Activated naive CD4-positive, alpha-beta T cell treated with anti-CD3 and anti-CD28 coated beads, Interleukin-2, amount 10 ng/mL, durations not matched to agents 7 days and 5 days (primary cell): ENCODE measurements at regions not wholly inside any gene's neighbourhood (a gene's known extent, or its start where the extent isn't known, plus 50 kb on each side); places are given as distances from the start of the nearest gene placed in this dataset.

Experiments
- CTCF ChIA-PET: fragments of 350-600 bp; sonication (Branson Sonifier 250); formaldehyde crosslinking; loops from one replicate; lab custom pipeline; 2021; ENCODE audit warnings: antibody characterized with exemption; lab: Charles Lee
- DNase-seq: peaks from one replicate; pipeline ENCODE4 v3.0.0-alpha.2; 2020
- H3K27ac Mint-ChIP-seq: one replicate; pipeline ENCODE4 v1.8.0; 2021; ENCODE audit warnings: mild to moderate bottlenecking, moderate library complexity, mixed read lengths
- H3K27me3 Mint-ChIP-seq: one replicate; pipeline ENCODE4 v1.8.0; 2021; ENCODE audit warnings: mild to moderate bottlenecking, mixed read lengths
- H3K36me3 Mint-ChIP-seq: one replicate; pipeline ENCODE4 v1.8.0; 2021; ENCODE audit warnings: mixed read lengths
- H3K4me1 Mint-ChIP-seq: one replicate; pipeline ENCODE4 v1.8.0; 2021; ENCODE audit warnings: mixed read lengths
- H3K4me3 Mint-ChIP-seq: one replicate; pipeline ENCODE4 v1.8.0; 2021; ENCODE audit warnings: mild to moderate bottlenecking, moderate library complexity, mixed read lengths
- H3K9me3 Mint-ChIP-seq: one replicate; pipeline ENCODE4 v1.8.0; 2021; ENCODE audit warnings: mixed read lengths

- Mint-ChIP-seq H3K36me3 (no peaks in the 10 kb centered on the region), H3K27me3 (no peaks in the 10 kb centered on the region), H3K4me3 (no peak overlapping the region), H3K4me1 (no peaks in the 10 kb centered on the region), H3K9me3 (peaks cover 2% of the 10 kb centered on the region), H3K27ac (no peak overlapping the region)
- DNase-seq = no peak
- CTCF ChIA-PET = no interaction called here
Measured at GRCh38 chr15:23913635-23914034, 226.5 kb upstream of the NDN start.

GRCh38 chr15:23924686-23925085, 237.6 kb upstream of the NDN start:
- no peaks in the 10 kb centered on the region for H3K36me3 Mint-ChIP-seq
- H3K4me3 Mint-ChIP-seq = no peak overlapping the region
- no peak overlapping the region for H3K27ac Mint-ChIP-seq
- CTCF ChIA-PET = no interaction called here
- H3K27me3 Mint-ChIP-seq = no peaks in the 10 kb centered on the region
- peaks cover 8% of the 10 kb centered on the region for H3K9me3 Mint-ChIP-seq
- no peak for DNase-seq
- H3K4me1 Mint-ChIP-seq = no peaks in the 10 kb centered on the region

DNA sequence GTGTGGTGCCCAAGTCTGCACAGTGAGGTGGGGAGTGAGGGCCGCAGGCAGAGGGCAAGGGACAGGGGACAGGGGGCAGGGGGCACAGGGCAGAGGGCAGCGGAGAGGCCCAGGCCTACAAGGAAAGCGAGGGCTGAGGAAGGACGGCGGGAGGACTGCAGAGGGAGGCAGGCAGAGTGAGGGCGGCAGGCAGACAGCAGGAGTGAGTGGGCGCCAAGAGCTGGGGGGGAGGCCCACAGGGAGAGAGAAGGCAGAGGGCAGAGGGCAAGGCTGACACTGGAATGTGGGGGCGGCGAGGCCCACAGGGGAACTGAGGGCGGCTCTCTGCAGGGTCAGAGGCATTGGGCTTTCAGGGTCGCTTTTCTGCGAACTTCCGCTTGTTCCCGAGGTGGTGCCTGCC, 267.8 kb upstream of the NDN start:
- CTCF ChIA-PET = no interaction called here

GRCh38 chr15:23983500-23984259, 296.6 kb upstream of the NDN start:
- CTCF ChIA-PET = no interaction called here
- Mint-ChIP-seq H3K9me3 (peaks cover 17% of the 10 kb centered on the region), H3K4me1 (no peaks in the 10 kb centered on the region), H3K27me3 (no peaks in the 10 kb centered on the region), H3K27ac (no peak overlapping the region), H3K36me3 (no peaks in the 10 kb centered on the region), H3K4me3 (no peak overlapping the region)
- DNase-seq = no peak

More for the DNA sequence above, 267.8 kb upstream of the NDN start:
- peaks cover 23% of the 10 kb centered on the region for H3K9me3 Mint-ChIP-seq
- H3K4me1 Mint-ChIP-seq = no peaks in the 10 kb centered on the region
- no peak for DNase-seq
- no peak overlapping the region for H3K4me3 Mint-ChIP-seq
- no peak overlapping the region for H3K27ac Mint-ChIP-seq
- no peaks in the 10 kb centered on the region for H3K36me3 Mint-ChIP-seq
- no peaks in the 10 kb centered on the region for H3K27me3 Mint-ChIP-seq

- H3K4me3 Mint-ChIP-seq = no peak overlapping the region
- DNase-seq = no peak
- CTCF ChIA-PET = no interaction called here
- H3K27me3 Mint-ChIP-seq = no peaks in the 10 kb centered on the region
- no peaks in the 10 kb centered on the region for H3K4me1 Mint-ChIP-seq
- peaks cover 30% of the 10 kb centered on the region for H3K9me3 Mint-ChIP-seq
- H3K36me3 Mint-ChIP-seq = no peaks in the 10 kb centered on the region
- no peak overlapping the region for H3K27ac Mint-ChIP-seq
Measured at GRCh38 chr15:23994273-23994672, 307.2 kb upstream of the NDN start.

GRCh38 chr15:23998056-23998455, 311.0 kb upstream of the NDN start:
- Mint-ChIP-seq H3K9me3 (peaks cover 35% of the 10 kb centered on the region), H3K27me3 (no peaks in the 10 kb centered on the region), H3K4me3 (no peak overlapping the region), H3K4me1 (no peaks in the 10 kb centered on the region), H3K36me3 (no peaks in the 10 kb centered on the region), H3K27ac (no peak overlapping the region)
- no peak for DNase-seq
- CTCF ChIA-PET = no interaction called here

- DNase-seq = no peak
- Mint-ChIP-seq H3K9me3 (peaks cover 17% of the 10 kb centered on the region), H3K4me3 (no peak overlapping the region), H3K4me1 (no peaks in the 10 kb centered on the region), H3K27ac (no peak overlapping the region), H3K27me3 (no peaks in the 10 kb centered on the region), H3K36me3 (no peaks in the 10 kb centered on the region)
- CTCF ChIA-PET = no interaction called here
Measured at GRCh38 chr15:24008476-24008875, 321.4 kb upstream of the NDN start.

DNA sequence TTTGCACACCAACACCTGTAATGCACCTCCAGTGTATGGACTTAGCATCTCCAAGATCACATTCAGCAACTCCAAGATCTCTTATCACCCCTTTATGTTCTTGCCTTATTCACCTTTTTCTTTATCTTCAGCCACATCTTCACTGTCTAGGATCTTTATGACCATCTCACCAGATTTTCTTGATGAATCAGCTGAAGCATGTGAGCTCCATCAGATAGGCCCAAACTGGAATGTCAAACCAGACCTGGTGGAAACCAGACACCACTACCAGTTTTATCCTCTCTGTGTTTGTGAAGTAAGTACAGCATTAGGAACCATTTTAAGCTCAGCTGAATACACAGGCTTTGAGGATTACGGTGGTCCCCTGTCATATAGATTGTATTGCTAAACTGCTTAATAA, 330.4 kb upstream of the NDN start:
- Mint-ChIP-seq H3K36me3 (no peaks in the 10 kb centered on the region), H3K27ac (no peak overlapping the region), H3K4me1 (no peaks in the 10 kb centered on the region), H3K9me3 (peaks cover 16% of the 10 kb centered on the region), H3K27me3 (no peaks in the 10 kb centered on the region), H3K4me3 (no peak overlapping the region)
- CTCF ChIA-PET = no interaction called here
- no peak for DNase-seq

GRCh38 chr15:24039683-24040082, 352.6 kb upstream of the NDN start:
- no peaks in the 10 kb centered on the region for H3K4me1 Mint-ChIP-seq
- no peak overlapping the region for H3K4me3 Mint-ChIP-seq
- no peaks in the 10 kb centered on the region for H3K27me3 Mint-ChIP-seq
- no peak overlapping the region for H3K27ac Mint-ChIP-seq
- H3K36me3 Mint-ChIP-seq = peaks cover 1% of the 10 kb centered on the region
- H3K9me3 Mint-ChIP-seq = peaks cover 32% of the 10 kb centered on the region
- CTCF ChIA-PET = no interaction called here
- no peak for DNase-seq

GRCh38 chr15:24054547-24055245, 367.6 kb upstream of the NDN start:
- DNase-seq = no peak
- peaks cover 18% of the 10 kb centered on the region for H3K9me3 Mint-ChIP-seq
- H3K27me3 Mint-ChIP-seq = no peaks in the 10 kb centered on the region
- H3K36me3 Mint-ChIP-seq = no peaks in the 10 kb centered on the region
- CTCF ChIA-PET = no interaction called here
- H3K27ac Mint-ChIP-seq = no peak overlapping the region
- H3K4me3 Mint-ChIP-seq = no peak overlapping the region
- no peaks in the 10 kb centered on the region for H3K4me1 Mint-ChIP-seq

DNA sequence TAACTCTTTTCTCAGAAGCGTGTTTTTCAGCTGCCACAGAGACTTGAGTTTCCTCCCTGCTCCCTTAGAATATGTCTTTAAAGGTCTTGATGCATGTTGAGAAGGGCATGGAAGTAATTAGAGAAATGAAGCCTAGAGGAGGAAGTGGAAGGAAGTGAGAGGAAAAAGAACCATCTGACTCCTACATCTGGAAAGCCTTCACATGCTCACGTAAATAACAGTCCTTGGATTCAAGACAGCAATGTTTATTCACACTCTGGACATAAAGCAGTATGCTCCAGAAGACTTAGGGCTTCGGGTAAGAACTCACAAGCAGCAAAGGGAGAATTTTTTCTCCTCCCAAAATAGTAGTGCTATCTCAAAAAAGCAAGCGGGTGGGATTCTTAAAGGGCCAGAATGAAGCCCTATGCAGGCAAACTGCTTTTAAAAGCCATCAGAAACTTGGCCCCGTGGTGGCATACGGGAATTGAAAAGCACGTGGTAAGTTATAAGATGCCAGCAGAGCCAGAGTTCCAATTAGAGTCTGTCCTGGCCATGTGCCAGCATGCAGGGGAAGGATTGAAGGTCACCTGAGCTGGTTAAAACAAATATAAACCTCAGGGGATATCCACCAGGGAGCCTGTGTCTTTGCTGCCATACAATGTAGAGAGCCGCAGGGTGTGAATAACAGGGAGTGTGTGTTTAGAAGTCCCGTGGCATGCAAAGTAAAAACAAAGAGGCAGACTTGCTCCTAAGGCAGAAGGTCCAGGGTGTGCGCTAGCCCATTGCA, 380.8 kb upstream of the NDN start:
- no peak overlapping the region for H3K27ac Mint-ChIP-seq
- peaks cover 16% of the 10 kb centered on the region for H3K9me3 Mint-ChIP-seq
- H3K27me3 Mint-ChIP-seq = no peaks in the 10 kb centered on the region
- no peaks in the 10 kb centered on the region for H3K4me1 Mint-ChIP-seq
- CTCF ChIA-PET = no interaction called here
- no peaks in the 10 kb centered on the region for H3K36me3 Mint-ChIP-seq
- no peak for DNase-seq
- H3K4me3 Mint-ChIP-seq = no peak overlapping the region

- no peaks in the 10 kb centered on the region for H3K27me3 Mint-ChIP-seq
- H3K36me3 Mint-ChIP-seq = no peaks in the 10 kb centered on the region
- DNase-seq = no peak
- peaks cover 13% of the 10 kb centered on the region for H3K9me3 Mint-ChIP-seq
- no peaks in the 10 kb centered on the region for H3K4me1 Mint-ChIP-seq
- CTCF ChIA-PET = no interaction called here
- H3K27ac Mint-ChIP-seq = no peak overlapping the region
- no peak overlapping the region for H3K4me3 Mint-ChIP-seq
Measured at GRCh38 chr15:24075420-24076089, 388.4 kb upstream of the NDN start.

DNA sequence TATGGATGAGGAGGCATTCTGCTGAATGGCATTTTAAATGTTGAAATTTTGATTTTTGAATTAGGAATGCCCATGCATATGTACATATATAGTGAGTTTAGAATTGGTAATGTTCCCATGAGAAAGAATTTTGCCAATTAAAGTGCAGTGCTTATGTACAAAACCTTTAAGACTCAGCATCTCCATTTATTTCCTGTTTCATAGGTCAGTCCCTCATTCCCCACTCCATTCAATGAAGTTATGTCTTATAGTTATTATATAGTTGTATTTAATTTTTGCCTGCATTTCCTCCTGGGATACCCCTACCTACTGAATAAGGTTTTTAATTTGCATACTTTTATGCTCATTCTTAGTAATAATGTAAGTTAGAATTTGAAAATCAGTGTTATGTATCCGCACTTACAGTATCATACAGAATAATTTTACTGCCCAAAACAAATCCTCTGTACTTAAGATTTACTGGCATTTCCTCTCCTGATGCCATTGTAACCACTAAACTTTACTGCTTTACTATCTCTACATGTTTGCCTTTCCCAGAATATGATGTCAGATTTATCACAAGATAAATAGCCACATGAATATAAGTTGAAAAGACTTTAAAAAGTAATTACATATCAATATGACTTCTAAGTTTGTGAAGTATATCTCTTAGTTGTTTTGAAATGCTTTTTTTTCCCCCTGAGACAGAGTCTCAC, 389.1 kb upstream of the NDN start:
- Mint-ChIP-seq H3K27ac (no peak overlapping the region), H3K36me3 (no peaks in the 10 kb centered on the region), H3K4me1 (no peaks in the 10 kb centered on the region), H3K27me3 (no peaks in the 10 kb centered on the region), H3K4me3 (no peak overlapping the region), H3K9me3 (peaks cover 13% of the 10 kb centered on the region)
- no peak for DNase-seq
- CTCF ChIA-PET = no interaction called here
